HG02981 (cell line): ENCODE measurements at regions not wholly inside any gene's neighbourhood (a gene's known extent, or its start where the extent isn't known, plus 50 kb on each side); places are given as distances from the start of the nearest gene placed in this dataset.
"Not testable (repeated sequence)": the region's sequence is repeated elsewhere in the genome, so short reads cannot be mapped to it uniquely, and the experiment has no call there.

Experiments
- ATAC-seq: cut with Tn5 transposase; IDR thresholded peaks from one replicate; pipeline ENCODE4 v1.9.1; 2021; ENCODE audit warnings: mild to moderate bottlenecking, moderate library complexity; ENCODE audit not compliant: unreplicated experiment

DNA sequence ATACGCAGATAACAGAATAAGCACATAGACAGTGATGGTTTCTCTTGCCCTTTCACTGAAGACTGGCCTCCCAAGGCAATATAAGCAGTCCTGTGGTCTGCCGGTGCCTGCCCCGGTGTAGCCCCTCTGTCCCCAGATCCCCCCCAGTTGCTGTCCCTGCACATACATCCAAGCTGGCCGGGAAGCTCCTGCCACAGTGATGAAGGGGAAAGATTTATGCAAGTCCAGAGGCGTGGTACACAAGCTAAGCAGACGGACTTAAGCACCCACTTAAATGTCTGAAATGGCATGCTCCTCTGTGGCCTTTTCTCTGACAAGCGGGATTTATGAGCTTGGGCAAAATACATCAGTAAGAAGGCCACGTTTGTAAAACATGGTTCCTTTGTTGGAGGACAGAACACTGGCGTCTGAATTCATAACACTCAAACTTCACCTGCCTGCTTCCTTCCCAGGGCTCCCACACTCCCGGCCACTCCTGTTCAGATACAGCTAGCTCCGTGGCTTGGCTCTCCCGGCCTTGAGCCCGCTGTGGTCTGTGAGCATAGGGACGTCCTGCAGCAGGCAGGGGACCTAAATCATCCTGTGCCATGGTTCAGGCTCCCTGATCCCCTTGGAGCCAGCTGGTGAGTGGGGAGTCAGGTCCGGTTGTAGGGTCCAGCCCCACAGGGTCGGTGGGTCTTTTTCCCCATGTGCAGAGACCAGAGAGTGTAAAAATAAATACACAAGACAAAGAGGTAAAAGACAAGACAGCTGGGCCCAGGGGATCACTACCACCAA lies 61.7 kb upstream of the PPP2R2D start:
- no peak for ATAC-seq

DNA sequence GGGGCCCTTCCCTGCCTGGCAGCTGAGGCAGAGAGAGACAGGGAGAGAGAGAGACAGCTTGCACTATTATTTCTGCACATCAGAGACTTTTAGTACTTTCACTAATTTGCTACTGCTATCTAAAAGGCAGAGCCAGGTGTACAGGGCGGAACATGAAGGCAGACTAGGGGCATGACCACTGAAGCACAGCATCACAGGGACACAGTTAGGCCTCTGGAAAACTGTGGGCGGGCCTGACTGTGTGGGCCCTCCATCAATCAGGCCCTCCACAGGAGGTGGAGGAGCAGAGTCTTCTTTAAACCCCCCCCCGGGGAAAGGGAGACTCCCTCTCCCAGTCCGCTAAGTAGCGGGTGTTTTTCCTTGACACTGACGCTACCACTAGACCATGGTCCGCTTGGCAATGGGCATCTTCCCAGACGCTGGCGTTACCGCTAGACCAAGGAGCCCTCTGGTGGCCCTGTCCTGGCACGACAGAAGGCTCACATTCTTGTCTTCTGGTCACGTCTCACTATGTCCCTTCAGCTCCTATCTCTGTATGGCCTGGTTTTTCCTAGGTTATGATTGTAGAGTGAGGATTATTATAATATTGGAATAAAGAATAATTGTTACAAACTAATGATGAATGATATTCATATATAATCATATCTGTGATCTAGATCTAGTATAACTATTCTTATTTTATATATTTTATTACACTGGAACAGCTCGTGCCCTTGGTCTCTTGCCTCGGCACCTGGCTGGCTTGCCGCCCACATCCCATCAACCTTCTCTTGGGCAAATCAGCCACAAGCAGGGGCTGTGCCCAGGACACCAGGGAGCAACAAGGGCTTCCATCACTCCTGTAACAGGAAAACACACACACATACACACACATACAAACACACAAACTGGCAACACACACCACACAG lies 60.7 kb upstream of the PPP2R2D start:
- not testable (repeated sequence) for ATAC-seq

DNA sequence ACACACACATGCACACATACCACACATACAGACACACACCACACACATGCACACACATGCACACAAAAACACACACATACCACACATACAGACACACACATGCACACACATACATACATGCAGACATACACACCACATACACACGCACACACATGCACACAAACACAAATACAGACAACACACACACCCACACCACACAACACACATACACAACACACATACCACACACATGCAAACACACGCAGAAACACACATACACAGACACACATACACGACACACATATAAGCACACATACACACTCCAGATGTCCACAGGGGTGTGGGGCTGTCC lies 60.1 kb upstream of the PPP2R2D start:
- ATAC-seq = no peak

DNA sequence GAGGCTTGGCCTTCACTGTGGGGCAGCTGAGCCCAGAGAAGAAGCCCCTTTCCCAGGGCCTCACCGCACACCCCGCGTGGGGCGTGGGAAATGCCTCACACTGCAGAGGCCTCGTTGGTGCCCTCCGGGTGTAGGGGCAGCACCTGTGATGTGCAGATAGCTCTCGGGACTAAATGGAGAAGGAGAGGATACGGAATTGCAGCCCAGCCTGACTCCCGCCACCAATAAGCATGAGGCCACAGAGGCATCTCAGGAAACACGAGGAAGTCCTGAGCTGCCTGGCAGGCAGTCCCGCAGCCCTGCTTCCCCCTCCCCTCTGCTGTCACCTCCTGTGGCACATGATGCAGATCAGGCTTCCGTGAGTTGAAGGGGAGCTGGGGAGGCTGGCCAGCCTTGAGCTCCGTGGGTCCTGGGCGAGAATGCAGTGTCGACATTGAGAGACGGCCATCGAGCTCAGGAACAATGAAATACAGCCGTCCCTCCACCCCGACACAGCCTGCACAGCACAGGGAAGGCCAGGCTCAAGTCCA lies 59.6 kb upstream of the PPP2R2D start:
- ATAC-seq = no peak

DNA sequence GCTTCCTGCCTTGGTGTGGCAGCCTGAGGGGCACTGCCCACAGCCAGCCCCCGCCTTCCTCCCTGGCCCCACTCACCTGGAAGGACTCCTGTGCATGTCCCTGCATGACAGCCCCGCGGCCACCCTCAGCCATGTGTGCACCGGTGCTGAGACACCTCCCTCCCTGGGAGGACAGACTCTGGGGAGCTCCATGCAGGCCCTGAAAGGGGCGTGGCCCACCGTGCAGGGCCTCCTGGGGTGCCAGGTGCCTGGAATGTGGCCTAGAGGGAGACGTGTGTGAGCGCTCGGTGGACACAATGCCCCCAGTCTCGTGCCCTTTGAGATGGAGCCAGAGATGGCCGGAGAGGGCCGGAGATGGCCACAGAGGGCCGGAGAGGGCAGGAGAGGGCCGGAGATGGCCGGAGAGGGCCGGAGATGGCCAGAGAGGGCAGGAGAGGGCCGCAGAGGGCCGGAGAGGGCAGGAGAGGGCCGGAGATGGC lies 59.1 kb upstream of the PPP2R2D start:
- no peak for ATAC-seq

DNA sequence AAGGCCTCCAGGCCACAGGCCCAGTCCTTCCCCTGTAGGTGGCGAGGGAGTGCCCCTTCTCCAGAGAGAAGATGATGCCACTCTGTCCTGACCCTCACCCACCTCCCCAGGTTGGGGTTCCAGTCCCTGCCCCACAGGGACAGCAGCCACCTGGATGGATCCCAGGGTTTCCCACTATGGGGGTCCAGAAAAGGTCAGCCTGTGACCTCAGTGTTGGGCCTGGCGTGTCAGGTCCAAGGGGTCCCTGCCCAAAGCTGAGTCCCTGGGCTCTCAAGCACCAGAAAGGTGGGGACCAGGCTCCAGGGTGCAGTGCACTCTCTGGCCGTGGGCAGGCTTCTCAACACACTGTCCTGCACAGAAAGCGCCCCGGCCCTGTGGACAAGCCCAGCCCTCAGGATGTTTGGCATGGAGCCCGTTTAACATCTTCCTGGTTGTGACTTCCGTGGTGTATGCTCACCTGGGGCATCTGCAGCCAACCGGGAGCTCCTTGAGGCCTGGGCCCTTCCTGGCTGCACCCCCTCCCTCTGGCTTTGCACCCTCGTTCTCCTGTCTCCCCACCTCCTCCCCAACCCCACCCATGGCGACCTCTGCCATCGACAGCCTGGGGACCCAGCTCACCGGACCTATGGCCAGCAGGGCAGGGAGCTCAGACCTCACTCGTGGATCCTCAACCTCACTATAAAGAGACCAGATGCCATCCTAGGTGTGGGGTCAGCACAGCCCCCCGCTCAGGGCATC lies 58.3 kb upstream of the PPP2R2D start:
- ATAC-seq = no peak

DNA sequence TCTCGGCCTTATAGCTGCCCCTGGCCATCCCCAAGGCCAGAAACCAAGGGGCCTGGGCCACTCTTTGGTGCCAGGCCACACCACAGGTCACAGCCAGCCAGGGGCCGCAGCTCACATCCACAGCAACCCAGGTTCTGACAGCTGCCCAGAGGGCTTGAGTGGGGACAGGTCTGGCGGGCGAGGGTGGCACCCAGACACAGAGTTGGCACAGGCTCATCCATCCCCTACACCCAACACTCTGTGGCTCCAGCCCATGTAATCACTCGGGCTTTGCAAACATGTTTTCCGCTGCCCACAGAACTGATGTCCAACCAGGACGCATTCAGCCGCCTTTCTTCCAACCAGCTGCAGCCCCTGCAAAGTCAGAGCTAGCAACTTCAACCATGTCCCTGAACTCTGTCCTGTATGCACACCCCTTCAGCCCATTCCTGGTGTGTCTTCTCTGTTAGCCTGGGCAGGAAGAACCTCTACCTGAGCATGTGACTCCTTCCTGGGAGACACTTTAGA lies 57.7 kb upstream of the PPP2R2D start:
- no peak for ATAC-seq

DNA sequence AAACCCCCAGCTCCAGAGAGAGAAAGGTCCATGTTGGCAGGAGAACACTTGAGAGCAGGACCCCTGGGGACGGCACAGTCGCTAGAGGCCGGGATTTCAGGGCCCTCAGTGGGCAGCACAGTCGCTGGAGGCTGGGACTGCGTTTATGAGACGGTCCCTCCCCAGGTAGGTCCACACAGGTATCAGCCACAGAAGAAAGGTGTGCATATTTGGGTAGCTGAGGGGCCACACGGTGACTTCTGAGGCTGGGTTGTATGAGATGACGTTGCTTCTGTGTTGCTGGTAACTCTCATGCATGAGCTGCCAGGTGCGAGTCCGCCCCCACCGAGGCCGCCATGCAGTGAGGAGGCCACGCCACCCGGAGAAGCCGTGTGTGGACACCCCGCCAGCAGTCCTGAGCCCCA lies 56.9 kb upstream of the PPP2R2D start:
- ATAC-seq = no peak

DNA sequence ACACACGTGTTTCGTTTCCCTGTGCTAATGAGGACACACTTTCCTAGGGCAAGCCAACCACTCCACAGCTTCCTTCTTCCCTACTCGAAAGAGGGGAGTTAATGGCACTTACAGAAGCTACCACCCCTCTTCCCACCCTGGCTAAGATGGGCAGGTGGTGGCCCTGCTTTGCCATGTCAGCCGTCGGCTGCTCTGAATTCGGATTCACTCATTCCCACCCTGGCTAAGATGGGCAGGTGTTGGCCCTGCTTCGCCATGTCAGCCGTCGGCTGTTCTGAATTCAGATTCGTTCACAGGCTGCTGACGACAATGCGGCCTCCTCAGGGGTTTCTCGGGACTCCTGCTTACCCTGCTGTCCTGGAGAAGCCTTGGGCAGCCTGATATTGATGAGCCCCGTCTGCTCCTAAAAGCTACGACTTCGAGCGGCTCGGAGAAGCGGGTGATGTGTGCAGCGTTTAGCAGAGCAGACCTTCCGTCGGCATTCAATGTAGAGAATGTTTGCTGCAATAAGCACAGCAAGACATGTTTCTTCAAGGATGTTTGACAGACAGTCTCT lies 56.2 kb upstream of the PPP2R2D start:
- ATAC-seq = no peak

DNA sequence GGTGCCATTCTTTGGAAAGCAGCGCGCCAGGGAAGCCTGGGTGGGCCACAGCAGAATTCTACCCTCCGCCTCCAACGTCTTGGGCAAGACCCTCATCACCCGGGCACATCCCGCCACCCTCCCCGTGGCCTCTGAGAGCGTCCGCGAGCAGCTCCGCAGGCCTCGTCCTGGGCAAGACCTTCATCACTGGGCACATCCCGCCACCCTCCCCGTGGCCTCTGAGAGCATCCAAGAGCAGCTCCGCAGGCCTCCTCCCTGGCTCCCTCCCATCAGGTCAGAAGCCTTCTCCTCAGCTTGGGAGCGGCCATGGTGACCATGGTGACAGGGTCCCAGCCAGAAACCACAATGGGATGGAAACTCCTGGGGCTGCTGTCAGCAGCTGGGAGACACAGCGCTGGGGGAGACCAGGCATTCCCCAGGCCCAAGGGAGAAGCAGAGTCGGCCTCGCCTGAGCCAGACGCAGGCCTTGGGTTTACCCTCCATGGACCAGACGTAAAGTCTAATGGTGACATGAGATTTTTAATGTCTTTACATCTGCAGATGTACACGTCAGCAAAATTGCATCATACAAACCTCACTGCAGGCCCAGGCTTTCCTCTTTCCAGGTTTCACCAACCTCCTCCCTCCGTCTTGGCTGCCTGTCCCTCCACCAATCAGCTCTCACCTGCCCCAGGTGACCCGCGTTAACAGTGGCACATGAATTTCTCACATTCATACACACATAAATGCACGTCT lies 55.1 kb upstream of the PPP2R2D start:
- no peak for ATAC-seq

DNA sequence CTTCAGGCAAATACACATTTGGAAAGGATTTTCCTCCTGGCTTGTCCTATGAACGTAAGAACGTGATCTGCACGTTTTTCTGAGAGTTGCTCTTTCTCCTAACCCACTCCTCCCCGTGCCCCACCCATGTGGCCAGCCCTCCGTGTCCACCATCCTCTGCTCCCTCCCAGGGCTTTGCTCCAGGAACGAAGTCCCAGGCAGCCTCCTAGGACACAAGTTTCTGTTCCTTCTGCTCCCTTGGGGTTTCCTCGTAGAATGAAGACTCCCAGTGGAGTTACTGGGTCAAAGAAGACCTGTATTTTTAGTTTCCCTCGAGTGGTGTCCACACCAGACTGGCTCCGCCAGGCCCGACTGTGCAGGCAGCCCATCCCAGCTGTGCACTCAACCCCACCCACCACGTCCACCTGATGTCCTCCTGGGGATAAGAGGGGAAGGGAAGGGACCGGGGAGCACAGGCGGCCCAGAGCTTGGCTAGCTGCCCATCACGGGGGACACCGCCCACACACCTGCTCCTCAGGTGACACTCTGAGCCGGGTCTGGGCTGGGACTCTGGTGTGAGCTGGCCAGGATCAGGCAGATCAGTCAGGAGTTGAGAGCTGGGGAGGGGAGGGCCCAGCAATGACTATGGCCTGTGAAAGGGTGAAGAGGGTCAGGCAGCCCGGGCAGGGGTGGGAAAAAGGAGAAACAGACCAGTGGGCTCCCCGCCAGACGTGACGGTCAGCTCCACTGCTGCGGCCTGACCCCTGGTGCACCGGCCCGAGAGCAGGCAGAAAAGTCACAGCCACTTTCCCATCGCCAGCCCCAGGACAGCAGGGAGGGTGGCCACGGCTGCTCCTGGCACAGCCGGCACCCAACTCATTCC lies 54.3 kb upstream of the PPP2R2D start:
- no peak for ATAC-seq

DNA sequence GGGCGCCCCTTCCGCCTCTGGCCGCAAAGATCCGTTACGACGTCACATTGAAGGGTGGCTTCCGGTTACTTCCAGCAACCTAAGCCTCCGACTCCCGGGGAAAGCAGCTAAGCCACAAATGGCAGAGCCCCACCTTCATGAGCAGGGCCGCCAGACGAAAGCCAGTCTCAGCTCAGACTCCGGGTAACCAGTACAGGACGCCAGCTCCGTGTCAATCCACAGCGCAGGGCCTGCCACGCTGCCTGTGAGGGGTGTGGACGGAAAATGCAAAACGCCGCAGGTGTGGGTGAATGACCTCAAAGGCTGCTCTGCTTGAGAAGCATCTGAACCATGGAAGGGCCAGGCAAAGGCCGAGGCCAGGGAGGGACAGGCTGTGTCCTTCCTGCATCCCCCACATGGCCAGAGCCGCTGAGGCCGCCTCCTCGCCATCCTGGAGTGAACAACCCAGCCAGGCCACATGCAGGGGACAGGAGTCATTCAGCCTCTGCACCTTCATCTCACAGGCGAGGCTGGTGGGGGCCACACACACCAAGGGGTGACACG lies 53.5 kb upstream of the PPP2R2D start:
- ATAC-seq = no peak

DNA sequence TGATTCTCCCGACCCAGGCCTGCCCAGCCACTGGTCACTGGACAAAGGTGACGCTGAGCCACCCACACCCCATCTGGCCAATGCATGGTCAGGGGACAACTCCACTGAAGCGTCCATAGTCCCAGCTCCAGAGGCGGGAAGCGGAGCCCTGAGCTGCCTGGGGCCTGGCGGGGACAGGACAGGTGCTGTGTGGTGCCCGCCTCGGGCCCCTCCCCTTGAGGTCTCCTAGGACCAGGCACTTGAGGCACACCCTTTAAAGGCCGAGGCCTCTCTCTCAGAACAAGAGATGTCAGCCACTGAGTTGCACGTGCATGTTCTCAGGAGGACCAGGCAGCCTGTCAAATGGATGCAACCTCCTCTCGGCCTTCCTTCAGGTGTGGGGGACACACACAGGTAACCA lies 52.5 kb upstream of the PPP2R2D start:
- ATAC-seq = no peak

DNA sequence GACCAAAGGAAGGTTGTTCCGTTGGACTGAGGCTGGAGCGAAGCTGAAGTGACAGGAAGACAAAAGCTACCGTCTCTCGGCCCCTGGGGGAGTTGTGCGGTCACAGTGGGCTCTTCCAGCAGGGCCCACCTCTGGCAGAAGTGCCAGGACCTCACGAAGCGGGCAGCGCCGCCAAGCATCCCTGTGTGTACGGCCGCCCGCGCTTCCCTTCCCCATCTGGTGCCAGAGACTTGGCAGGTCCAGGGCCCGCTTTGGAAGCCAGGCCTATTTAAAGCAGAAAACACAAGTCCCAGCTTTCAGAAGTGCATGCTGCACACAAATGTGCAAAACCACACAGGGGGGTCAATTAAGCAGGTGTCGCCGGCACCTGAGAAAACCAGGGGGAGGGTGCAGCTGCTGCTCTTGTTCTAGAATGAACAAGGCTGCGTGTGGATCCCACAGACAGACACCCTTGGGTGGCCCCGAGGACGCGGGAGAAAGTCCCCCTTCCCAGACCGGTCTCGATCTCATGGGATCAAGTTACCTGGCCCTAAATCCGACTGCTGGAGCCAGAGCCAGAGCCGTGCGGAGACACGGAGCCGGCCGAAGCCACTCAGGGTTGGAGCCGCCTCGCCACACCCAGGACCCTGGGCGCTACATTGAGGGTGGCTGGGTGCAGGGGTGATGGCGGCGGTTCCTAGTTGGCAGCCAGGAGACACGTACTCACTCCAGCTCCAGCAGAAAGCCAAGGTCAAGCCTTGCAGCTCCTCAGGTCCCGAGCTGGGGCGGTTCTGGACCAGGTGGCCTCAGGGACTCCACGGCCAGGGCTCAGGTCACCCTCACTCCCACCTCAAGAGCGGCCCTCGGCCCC lies 51.8 kb upstream of the PPP2R2D start:
- ATAC-seq = no peak

DNA sequence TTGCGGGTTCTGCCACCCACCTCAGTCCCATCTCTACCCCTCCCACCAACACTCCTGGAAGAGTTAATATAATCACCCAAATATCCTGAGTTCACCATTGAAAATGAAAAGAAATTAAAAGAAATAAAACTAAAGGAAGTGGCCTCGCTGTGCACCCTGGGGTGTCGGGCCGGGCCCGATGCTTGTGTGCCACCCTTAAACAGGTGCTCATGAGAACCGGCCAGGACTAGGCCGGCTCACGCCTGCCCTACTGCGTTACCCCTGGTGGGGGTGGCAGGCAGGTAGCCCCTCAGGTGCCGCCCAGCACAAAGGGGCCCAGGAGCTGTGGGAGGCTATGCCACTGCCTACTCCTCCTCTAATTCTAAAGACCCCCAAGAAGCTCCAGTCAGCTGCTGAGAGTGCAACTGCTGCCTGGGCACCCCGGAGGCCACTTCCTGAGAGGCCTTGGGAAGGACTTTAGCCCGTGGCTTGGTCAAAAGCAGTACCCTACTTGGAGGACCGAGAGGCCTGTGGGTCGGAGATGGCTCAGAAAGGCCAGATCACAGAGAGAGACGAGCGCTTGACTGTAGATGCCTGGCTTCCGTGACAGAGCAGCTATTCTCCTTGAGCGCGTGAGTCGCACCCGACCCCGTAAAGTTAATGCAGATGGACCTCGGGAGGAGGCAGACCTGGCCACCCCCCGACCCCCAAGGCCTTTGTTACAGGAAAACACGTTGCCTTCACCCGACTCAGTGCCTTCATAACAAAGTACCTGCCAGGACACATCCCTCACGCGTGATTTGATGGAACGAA lies 51.0 kb upstream of the PPP2R2D start:
- no peak for ATAC-seq

DNA sequence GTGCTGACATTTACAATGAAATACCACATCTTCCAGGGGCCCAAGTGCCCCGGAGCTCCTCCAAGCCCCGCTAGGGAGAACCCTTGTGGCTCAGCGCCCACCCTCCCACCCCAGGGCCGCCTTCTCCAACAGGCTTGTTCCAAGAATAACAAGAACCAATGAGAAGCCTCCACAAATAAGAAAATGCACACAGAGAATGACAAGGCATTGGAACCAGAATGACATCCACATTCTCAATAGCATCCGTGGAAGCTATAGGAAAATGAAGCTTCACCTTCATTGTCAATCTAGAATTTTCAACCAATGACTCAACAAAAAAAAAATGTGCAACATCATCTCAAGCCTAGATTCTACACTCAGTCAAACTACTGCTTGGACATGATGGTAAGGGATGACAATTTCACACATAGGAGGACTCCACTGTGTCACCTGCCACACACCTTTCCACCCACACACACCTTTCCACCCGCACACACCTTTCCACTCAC lies 50.4 kb upstream of the PPP2R2D start:
- no peak for ATAC-seq
